GM23248 (cell line): ENCODE measurements at regions not wholly inside any gene's neighbourhood (a gene's known extent, or its start where the extent isn't known, plus 50 kb on each side); places are given as distances from the start of the nearest gene placed in this dataset.

Experiments used
- DNase-seq: peaks from one replicate; pipeline ENCODE4 v3.0.0-alpha.2; 2015
- H2AFZ ChIP-seq: fragments of 200-600 bp; sonication (generic); 2 replicates; pipeline ENCODE4 v1.6.1; 2016; ENCODE audit warnings: antibody characterized with exemption
- H3F3A ChIP-seq: fragments of 200-600 bp; sonication (generic); 2 replicates; pipeline ENCODE4 v1.6.1; 2016; ENCODE audit warnings: mild to moderate bottlenecking, antibody characterized with exemption, mixed run types; ENCODE audit not compliant: insufficient read depth
- H3K27ac ChIP-seq: fragments of 200-600 bp; sonication (generic); 2 replicates; pipeline ENCODE4 v1.5.1; 2016; ENCODE audit warnings: mild to moderate bottlenecking
- H3K27me3 ChIP-seq: fragments of 200-600 bp; sonication (generic); replicated peaks from 2 replicates; pipeline ENCODE4 v1.6.1; 2016; ENCODE audit warnings: mild to moderate bottlenecking; ENCODE audit not compliant: insufficient read depth
- H3K36me3 ChIP-seq: fragments of 200-600 bp; sonication (generic); 2 replicates; pipeline ENCODE4 v1.6.1; 2016; ENCODE audit warnings: low read depth, mild to moderate bottlenecking
- H3K4me1 ChIP-seq: fragments of 200-600 bp; sonication (generic); 2 replicates; pipeline ENCODE4 v1.6.1; 2016; ENCODE audit warnings: mild to moderate bottlenecking; ENCODE audit not compliant: insufficient read depth
- H3K4me2 ChIP-seq: fragments of 200-600 bp; sonication (generic); one replicate; pipeline ENCODE4 v1.6.1; 2016; ENCODE audit warnings: mild to moderate bottlenecking; ENCODE audit not compliant: unreplicated experiment
- H3K4me3 ChIP-seq: fragments of 200-600 bp; sonication (generic); 2 replicates; pipeline ENCODE4 v1.5.1; 2016; ENCODE audit warnings: mild to moderate bottlenecking
- H3K79me2 ChIP-seq: fragments of 200-600 bp; sonication (generic); 2 replicates; pipeline ENCODE4 v1.6.1; 2016; ENCODE audit warnings: mild to moderate bottlenecking; ENCODE audit not compliant: insufficient read depth
- H3K9ac ChIP-seq: fragments of 200-600 bp; sonication (generic); 2 replicates; pipeline ENCODE4 v1.6.1; 2016; ENCODE audit warnings: mild to moderate bottlenecking
- H3K9me2 ChIP-seq: fragments of 200-600 bp; sonication (generic); 2 replicates; pipeline ENCODE4 v1.6.1; 2016; ENCODE audit warnings: mixed run types, mild to moderate bottlenecking, moderate library complexity; ENCODE audit not compliant: insufficient read depth
- H3K9me3 ChIP-seq: fragments of 200-600 bp; sonication (generic); one replicate; pipeline ENCODE4 v1.6.1; 2017; ENCODE audit warnings: low read depth
- H4K20me1 ChIP-seq: fragments of 200-600 bp; sonication (generic); 2 replicates; pipeline ENCODE4 v1.6.0; 2016; ENCODE audit not compliant: insufficient read depth
- EZH2 ChIP-seq: fragments of 200-600 bp; sonication (generic); IDR thresholded peaks from 2 replicates; pipeline ENCODE4 v1.6.1; 2018; ENCODE audit warnings: antibody characterized with exemption, mild to moderate bottlenecking; ENCODE audit not compliant: insufficient read depth, poor library complexity, severe bottlenecking
- EZH2phosphoT487 ChIP-seq: fragments of 200-600 bp; sonication (generic); IDR thresholded peaks from 2 replicates; pipeline ENCODE4 v1.6.1; 2018; ENCODE audit warnings: antibody characterized with exemption, moderate library complexity, mild to moderate bottlenecking, low read depth; ENCODE audit not compliant: insufficient read depth
- WGBS, 2 experiments: methylation state at CpG; one replicate each; pipeline ENCODE4 v1.1.6; 2015 to 2017; ENCODE audit warnings: low lambda C conversion rate in 2 of 2, low coverage in 1 of 2; ENCODE audit errors: missing lambda C conversion rate in 2 of 2; 5-methylcytosine and 5-hydroxymethylcytosine counted together
- in situ Hi-C: fragments of 300-500 bp; cut with MboI; formaldehyde crosslinking; loops from 2 replicates; pipeline ENCODE4 v1.15.0; 2020

DNA sequence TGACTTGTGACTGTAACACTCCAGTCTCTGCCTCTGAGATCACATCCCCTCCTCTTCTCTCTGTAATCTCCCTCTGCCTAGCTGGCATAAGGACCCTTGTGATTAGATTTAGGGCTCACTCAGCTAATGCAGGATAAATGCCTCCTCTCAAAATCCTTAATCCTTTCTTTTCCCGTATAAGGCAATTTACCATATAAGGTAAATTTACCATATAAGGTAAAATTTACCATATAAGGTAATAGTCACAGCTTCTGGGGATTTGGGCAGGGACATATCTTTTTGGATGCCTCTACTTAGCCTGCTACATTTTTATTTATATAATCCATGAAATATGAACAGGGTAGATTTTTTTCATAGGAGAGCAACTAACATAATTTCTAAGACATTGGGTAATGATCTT is 318.0 kb upstream of the PUM3 start:
- no peaks in the 10 kb centered on the region for H3K36me3 ChIP-seq
- H3K9me3 ChIP-seq = no peaks in the 10 kb centered on the region
- no peak overlapping the region for H3K27ac ChIP-seq
- H3K9me2 ChIP-seq = no peaks in the 10 kb centered on the region
- TF ChIP-seq EZH2phosphoT487 (no peak), EZH2 (no peak)
- no peak overlapping the region for H3K4me3 ChIP-seq
- H3F3A ChIP-seq = no peaks in the 10 kb centered on the region
- H2AFZ ChIP-seq = no peak overlapping the region
- H3K9ac ChIP-seq = no peak overlapping the region
- no peak for DNase-seq
- in situ Hi-C loops = no loop called here
- no peaks in the 10 kb centered on the region for H3K4me1 ChIP-seq
- H4K20me1 ChIP-seq = no peaks in the 10 kb centered on the region
- peaks cover 11% of the 10 kb centered on the region for H3K27me3 ChIP-seq
- no peak overlapping the region for H3K4me2 ChIP-seq
- 44 to 50% methylated on average over 1 of the region's 1 CpG for WGBS, 2 experiments
- no peaks in the 10 kb centered on the region for H3K79me2 ChIP-seq

DNA sequence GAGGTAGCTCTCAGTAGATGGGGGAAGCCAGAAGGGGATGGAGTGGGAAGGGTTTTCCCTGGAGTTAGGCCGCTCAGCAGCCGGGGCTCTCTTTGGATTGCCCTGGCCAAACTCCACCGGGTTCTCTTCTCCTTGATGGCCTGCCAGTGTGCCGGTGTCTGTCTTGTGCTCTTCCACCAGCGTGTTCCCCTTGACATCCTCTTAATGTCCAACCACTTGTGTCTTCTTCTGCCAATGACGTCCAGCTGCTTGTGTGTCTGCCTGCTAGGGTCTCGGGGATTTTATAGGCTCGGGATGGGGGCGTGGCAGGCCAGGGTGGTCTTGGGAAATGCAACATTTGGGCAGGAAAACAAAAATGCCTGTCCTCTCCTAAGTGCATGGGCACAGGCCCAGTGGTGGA is 313.1 kb upstream of the PUM3 start:
- Histone ChIP-seq H3K79me2 (no peaks in the 10 kb centered on the region), H3F3A (no peaks in the 10 kb centered on the region), H3K9me2 (no peaks in the 10 kb centered on the region), H3K27ac (no peak overlapping the region), H3K9ac (no peak overlapping the region), H3K4me1 (no peaks in the 10 kb centered on the region), H3K4me3 (no peak overlapping the region), H3K9me3 (no peaks in the 10 kb centered on the region), H3K4me2 (no peak overlapping the region), H4K20me1 (no peaks in the 10 kb centered on the region), H3K36me3 (no peaks in the 10 kb centered on the region), H2AFZ (no peak overlapping the region), H3K27me3 (no peaks in the 10 kb centered on the region)
- DNase-seq = no peak
- in situ Hi-C loops = no loop called here
- WGBS, 2 experiments = 50 to 57% methylated on average over 9 of the region's 9 CpGs
- TF ChIP-seq EZH2 (no peak), EZH2phosphoT487 (no peak)

DNA sequence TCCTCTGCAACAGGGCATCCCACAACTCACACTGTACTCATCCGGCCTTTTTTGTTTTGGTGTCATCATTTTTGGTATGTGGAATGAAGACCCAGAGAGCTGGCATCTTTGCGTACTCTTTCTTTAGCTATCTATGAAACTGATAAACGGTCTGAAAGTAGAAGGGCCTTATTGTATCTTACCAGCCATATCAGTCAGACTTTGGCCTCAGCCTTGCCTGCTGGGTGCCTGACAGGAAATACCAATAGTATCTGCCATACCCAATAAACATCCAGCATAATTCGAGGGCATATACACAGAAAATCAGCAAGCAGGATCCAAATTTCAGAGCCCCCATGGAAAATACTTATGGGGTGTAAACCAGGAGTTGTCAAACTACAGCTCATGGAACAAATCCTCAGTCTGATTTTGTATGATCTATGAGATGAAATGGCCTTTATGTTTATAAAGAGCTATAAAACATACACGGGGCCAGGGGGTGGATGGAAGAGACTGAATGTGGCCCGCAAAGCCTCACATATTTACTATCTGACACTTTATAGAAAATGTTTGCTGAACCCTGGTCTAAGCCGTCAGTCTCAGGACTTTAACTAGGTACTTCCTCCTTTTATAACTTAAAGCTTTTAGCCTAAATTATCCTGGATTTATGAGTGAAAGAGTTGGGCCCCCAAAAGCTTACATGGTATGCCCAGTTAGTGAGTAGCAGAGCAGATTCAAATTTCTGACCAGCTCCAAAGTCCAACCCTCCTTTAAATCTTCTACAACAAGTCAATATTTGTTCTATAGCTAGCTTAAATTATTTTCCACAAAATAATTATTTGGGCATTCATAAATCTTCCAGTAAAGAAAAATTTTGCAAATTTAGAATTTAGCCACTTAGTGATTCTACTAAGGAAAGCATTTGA is 308.0 kb upstream of the PUM3 start:
- H3K4me3 ChIP-seq = no peak overlapping the region
- no peaks in the 10 kb centered on the region for H3K4me1 ChIP-seq
- H3K9ac ChIP-seq = no peak overlapping the region
- no peaks in the 10 kb centered on the region for H3F3A ChIP-seq
- H2AFZ ChIP-seq = no peak overlapping the region
- no peak overlapping the region for H3K27ac ChIP-seq
- no peak overlapping the region for H3K4me2 ChIP-seq
- H4K20me1 ChIP-seq = no peaks in the 10 kb centered on the region
- 46 to 54% methylated on average over 7 of the region's 7 CpGs for WGBS, 2 experiments
- no peaks in the 10 kb centered on the region for H3K79me2 ChIP-seq
- no peaks in the 10 kb centered on the region for H3K9me3 ChIP-seq
- in situ Hi-C loops = no loop called here
- H3K9me2 ChIP-seq = no peaks in the 10 kb centered on the region
- no peak for DNase-seq
- H3K36me3 ChIP-seq = no peaks in the 10 kb centered on the region
- peaks cover 8% of the 10 kb centered on the region; the same call in 1 of the 2 replicates for H3K27me3 ChIP-seq
- no peak for TF ChIP-seq EZH2
- TF ChIP-seq EZH2phosphoT487 = no peak

DNA sequence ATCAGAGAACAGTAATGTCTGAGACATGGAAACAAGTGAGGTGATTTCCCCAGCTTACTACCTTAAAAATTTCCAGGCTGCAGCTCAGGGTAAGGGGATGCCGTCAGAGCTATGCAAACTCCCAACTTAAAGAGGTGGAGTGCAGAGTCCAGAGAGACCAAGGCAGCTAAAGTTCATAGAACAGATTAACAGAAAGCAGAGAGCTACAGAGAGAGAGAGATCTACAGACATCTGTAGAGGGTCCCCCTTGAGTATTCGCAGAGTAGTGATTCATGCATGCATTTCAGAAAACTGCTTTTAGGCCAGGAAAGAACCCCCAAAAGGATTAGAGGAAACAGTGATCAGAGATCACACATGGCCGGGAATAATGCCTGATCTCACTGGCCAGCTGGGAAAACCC is 306.2 kb upstream of the PUM3 start:
- H3F3A ChIP-seq = no peaks in the 10 kb centered on the region
- H4K20me1 ChIP-seq = no peaks in the 10 kb centered on the region
- H3K9me3 ChIP-seq = no peaks in the 10 kb centered on the region
- H3K4me3 ChIP-seq = no peak overlapping the region
- H2AFZ ChIP-seq = no peak overlapping the region
- H3K4me2 ChIP-seq = no peak overlapping the region
- H3K4me1 ChIP-seq = no peaks in the 10 kb centered on the region
- no peaks in the 10 kb centered on the region for H3K9me2 ChIP-seq
- H3K36me3 ChIP-seq = no peaks in the 10 kb centered on the region
- TF ChIP-seq EZH2phosphoT487 (no peak), EZH2 (no peak)
- peaks cover 8% of the 10 kb centered on the region; the same call in 1 of the 2 replicates for H3K27me3 ChIP-seq
- H3K9ac ChIP-seq = no peak overlapping the region
- in situ Hi-C loops = no loop called here
- H3K27ac ChIP-seq = no peak overlapping the region
- DNase-seq = no peak
- H3K79me2 ChIP-seq = no peaks in the 10 kb centered on the region
- WGBS, 2 experiments = 27 to 28% methylated on average over 3 of the region's 3 CpGs
